HCT116 (cell line): ENCODE measurements at regions not wholly inside any gene's neighbourhood (a gene's known extent, or its start where the extent isn't known, plus 50 kb on each side); places are given as distances from the start of the nearest gene placed in this dataset.

Experiments used
- ATF3 ChIP-seq: IDR thresholded peaks from 2 replicates; pipeline ENCODE4 v1.6.1; 2012
- CEBPB ChIP-seq: IDR thresholded peaks from 2 replicates; pipeline ENCODE4 v1.6.1; 2012; ENCODE audit warnings: low read depth
- CTCF ChIP-seq, 3 experiments: fragments of 200-600 bp in 1 of 3; sonication (generic) in 1 of 3; IDR thresholded peaks in 2 of 3; conservative IDR thresholded peaks in 1 of 3; 2 replicates each; pipeline ENCODE4 v1.5.1; 2012 to 2017; ENCODE audit warnings: low read depth in 2 of 3, low read length in 2 of 3, antibody characterized with exemption in 1 of 3, borderline replicate concordance in 1 of 3, control low read depth in 1 of 3, mild to moderate bottlenecking in 1 of 3, mixed read lengths in 1 of 3, mixed run types in 1 of 3, moderate library complexity in 1 of 3; ENCODE audit not compliant: insufficient read depth in 1 of 3
- POLR2A ChIP-seq: IDR thresholded peaks from 2 replicates; pipeline ENCODE4 v1.7.0; 2011; ENCODE audit warnings: borderline replicate concordance; ENCODE audit not compliant: insufficient read depth, insufficient read length; ENCODE audit errors: extremely low read depth
- ZFX ChIP-seq: fragments of 450-650 bp; IDR thresholded peaks from 2 replicates; pipeline ENCODE4 v1.6.1; 2017

GRCh38 chr12:75876832-75877762, 154.5 kb downstream of the PHLDA1 start:
- peak; percentile 20; the same call in 1 of the 2 replicates for TF ChIP-seq CEBPB
- no peak for TF ChIP-seq ATF3
- TF ChIP-seq POLR2A = no peak
- TF ChIP-seq CTCF (IDR thresholded peaks at IDR 0.05 in 2 of 3, conservative IDR thresholded peaks at IDR 0.05 in 1 of 3; ENCODE audit: borderline replicate concordance in 1 of 3, insufficient read depth in 1 of 3, low read depth in 2 of 3, low read length in 2 of 3) = no peak
- TF ChIP-seq ZFX = no peak
